DOHH2 (cell line): ENCODE measurements at regions not wholly inside any gene's neighbourhood (a gene's known extent, or its start where the extent isn't known, plus 50 kb on each side); places are given as distances from the start of the nearest gene placed in this dataset.

ENCODE experiments used
- EZH2phosphoT487 ChIP-seq: fragments of 200-600 bp; sonication (generic); IDR thresholded peaks from 2 replicates; pipeline ENCODE4 v1.6.1; 2017; ENCODE audit warnings: borderline replicate concordance, mild to moderate bottlenecking, antibody characterized with exemption, low read length, moderate library complexity, mixed read lengths
- TF ChIP-seq, protein P1 (sequence below): fragments of 200-600 bp; sonication (generic); IDR thresholded peaks from one replicate; pipeline ENCODE4 v1.5.1; 2014; ENCODE audit warnings: antibody characterized with exemption, mild to moderate bottlenecking, low read depth, low read length; ENCODE audit not compliant: poor library complexity, severe bottlenecking

DNA sequence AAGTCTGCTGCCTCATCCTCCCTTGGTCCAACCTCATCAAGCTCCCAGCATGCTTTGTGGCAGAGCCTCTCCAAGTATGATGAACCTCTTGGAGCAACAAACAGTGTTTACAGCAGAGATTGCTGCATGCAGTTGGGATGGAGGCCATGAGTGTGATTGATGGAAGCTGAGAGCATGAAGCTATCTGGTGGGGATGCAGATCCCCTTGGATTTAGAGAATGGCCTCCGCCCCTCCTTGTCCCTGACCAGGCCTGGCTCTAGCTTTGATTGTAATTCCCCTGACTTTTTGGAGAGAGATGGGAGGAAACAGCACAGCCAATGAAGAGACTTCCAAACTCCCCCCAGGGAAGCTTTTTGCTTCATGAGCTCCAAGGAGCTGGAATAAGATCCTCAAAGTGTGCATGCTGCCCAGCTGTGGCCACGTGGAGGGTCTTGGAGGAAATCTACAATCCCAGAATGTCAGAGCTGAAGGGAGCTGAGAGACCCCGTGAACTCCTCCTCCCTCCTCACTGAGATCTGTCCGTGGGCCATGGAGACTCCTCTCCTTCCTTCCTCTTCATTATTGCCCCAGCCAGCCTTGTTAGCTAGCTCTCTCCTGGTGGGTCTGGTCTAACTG, 165.3 kb upstream of the USP24 start:
- no peak for TF ChIP-seq EZH2phosphoT487
- TF ChIP-seq, protein P1, sequence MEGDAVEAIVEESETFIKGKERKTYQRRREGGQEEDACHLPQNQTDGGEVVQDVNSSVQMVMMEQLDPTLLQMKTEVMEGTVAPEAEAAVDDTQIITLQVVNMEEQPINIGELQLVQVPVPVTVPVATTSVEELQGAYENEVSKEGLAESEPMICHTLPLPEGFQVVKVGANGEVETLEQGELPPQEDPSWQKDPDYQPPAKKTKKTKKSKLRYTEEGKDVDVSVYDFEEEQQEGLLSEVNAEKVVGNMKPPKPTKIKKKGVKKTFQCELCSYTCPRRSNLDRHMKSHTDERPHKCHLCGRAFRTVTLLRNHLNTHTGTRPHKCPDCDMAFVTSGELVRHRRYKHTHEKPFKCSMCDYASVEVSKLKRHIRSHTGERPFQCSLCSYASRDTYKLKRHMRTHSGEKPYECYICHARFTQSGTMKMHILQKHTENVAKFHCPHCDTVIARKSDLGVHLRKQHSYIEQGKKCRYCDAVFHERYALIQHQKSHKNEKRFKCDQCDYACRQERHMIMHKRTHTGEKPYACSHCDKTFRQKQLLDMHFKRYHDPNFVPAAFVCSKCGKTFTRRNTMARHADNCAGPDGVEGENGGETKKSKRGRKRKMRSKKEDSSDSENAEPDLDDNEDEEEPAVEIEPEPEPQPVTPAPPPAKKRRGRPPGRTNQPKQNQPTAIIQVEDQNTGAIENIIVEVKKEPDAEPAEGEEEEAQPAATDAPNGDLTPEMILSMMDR = no peak
